GM18499 (cell line): ENCODE measurements at regions not wholly inside any gene's neighbourhood (a gene's known extent, or its start where the extent isn't known, plus 50 kb on each side); places are given as distances from the start of the nearest gene placed in this dataset.
"Not testable (repeated sequence)": the region's sequence is repeated elsewhere in the genome, so short reads cannot be mapped to it uniquely, and the experiment has no call there.

Experiments used
- ATAC-seq: cut with Tn5 transposase; IDR thresholded peaks from one replicate; pipeline ENCODE4 v1.9.1; 2021; ENCODE audit warnings: moderate number of reproducible peaks; ENCODE audit not compliant: insufficient read depth, unreplicated experiment

DNA sequence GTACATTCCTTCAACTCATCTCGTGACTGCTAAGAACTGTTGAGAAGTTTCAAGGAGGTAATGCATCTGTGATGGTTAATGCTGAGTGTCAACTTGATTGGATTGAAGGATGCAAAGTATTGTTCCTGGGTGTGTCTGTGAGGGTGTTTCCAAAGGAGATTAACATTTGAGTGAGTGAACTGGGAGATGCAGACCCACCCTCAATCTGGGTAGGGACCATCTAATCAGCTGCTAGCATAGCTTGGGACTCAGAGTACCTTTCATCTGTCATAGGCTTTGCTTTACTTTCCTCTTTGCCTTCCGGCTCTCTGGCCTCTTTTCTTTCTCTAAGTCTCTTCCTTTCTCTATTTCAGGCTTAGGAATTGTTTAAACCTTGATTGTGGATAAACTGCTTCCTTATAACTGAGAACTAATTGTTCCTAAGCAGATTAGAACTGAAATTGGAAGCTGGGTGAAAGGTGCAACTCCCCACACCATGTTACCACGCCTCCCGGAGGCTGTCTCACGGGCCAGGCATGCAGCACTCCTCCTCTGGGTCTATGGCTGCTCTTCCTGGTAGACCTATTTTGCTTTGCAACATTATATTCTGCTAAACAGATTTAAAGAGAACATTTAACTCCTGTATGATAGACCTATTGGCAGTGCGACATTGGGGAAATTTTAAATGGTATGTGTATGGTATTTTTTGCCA lies 298.2 kb downstream of the CCSER2 start:
- ATAC-seq, result no peak

DNA sequence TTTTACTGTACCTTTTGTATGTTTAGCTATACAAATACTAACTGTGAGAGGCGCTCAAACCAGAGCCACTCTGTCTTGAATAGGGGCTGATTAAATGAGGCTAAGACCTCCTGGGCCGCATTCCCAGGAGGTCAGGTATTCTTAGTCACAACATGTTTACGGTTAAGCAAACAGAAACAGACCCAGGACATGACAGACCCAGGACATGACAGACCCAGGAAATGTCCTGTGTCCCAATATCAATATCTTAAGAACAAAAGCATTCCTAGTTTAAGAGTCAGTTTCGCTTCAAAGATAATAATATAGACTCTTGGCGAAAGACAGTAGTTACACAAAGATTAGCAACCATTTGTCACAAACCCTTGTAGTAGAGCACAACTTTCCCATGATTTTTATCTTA lies 304.5 kb downstream of the CCSER2 start:
- ATAC-seq, result no peak

DNA sequence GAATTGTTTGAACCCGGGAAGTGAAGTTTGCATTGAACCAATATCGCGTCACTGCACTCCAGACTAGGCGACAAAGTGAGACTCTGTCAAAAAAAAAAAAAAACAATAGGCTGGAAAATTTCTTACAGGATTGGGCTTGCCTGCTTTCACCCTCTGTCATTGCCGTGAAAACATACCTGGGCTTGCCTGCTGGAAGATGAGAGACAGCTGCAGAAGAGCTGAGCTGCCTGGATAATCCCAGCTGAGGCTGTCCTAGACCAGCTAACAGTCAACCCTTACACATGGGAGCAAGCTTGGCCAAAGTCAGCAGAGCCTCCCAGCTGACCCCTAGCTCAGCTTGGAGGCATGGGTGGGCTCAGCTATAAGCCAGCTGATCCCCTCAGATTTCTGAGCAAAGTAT lies 306.2 kb downstream of the CCSER2 start:
- ATAC-seq, result no peak

DNA sequence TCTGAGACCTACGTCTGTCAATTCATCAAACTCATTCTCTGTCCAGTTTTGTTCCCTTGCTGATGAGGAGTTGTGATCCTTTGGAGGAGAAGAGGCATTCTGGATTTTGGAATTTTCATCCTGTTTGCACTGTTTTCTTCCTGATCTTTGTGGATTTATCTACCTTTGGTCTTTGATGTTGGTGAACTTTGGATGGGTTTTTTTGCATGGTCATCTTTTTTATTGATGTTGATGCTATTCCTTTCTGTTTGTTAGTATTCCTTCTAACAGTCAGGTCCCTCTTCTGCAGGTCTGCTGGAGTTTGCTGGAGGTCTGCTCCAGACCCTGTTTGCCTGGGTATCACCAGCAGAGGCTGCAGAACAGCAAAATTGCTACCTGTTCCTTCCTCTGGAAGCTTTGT lies 322.2 kb downstream of the CCSER2 start:
- not testable (repeated sequence) for ATAC-seq

DNA sequence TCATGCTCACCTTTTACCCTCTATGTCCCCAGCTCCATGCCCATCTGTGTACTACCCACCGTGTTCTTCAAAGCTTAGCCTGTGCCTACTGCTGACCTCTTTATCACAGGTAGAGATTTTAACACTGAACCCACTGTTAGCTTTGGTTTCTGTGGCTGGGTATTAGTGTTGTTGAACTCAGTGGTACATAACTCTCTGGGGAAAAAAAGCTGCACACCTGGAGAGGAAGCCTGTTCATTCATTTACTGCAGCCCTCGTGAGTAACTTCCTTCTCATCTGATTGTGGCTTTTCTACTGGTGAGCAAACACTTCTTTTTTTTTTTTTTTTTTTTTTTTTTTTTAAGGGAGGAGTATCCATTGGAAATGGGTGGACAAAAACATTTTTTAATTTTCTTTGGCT lies 326.3 kb downstream of the CCSER2 start:
- ATAC-seq, result peak; percentile 77

DNA sequence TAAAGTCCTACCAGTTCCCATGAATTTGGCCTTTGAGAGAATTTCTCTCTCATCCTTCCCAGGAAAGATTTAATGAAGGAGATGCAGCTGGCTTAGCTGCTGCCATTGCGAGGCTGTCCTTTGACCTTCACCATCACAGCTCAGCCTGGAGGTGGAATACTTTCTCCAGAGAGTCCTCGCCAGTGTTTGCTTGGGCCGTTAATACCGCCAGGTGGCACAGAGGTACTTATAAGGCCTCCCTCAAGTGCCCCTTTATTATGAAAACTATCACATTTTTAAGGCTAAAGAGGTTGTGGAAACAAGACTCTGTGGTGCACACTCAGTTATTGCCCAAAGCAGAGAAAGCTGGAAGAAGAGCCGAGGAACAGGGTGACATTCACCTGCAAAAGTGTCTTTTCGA lies 330.6 kb downstream of the CCSER2 start:
- no peak for ATAC-seq

DNA sequence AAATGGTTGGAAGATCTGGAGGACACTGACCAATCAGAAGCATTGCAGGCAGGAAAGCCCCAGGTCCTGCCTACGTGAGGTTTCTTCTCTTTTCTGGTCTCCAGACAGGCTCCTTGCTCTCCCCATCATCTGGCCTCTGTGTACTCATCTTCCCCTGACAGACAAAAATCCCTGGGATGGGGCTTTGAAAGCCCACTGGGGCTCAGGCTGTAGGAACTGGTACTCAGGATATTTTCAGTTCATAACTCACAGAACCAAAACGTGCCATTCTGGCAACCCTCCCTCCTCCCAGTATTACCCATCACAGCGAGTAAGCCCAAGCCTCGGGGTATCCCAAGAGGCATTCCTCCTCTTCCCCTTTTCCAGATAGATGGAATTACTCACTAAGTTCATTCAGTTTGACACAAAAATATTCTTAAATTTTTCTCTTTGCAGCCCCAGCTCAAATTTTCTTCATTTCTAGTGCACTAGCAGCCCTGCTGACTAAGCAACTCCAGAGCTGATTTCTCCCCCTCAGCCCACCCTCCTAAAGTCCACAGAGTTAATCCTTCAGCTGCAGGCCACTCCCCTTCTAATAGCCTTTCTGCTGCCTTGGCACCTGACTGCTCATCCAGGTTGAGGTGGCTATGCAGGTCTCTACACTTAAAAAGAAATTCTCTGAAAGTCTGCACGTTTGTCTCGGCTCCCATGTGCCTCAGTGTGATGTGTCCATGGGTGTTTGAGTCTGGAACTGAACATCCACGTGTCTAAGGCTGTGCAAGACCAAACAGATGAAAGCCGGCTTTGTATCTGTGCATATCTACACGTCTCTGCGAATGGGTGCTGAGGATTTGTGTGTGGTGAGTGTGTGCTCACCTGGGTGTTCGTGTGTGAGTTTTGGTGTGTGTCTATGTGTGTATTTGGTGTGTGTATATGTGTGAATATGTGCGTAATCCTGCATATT lies 331.4 kb downstream of the CCSER2 start:
- ATAC-seq, result no peak

DNA sequence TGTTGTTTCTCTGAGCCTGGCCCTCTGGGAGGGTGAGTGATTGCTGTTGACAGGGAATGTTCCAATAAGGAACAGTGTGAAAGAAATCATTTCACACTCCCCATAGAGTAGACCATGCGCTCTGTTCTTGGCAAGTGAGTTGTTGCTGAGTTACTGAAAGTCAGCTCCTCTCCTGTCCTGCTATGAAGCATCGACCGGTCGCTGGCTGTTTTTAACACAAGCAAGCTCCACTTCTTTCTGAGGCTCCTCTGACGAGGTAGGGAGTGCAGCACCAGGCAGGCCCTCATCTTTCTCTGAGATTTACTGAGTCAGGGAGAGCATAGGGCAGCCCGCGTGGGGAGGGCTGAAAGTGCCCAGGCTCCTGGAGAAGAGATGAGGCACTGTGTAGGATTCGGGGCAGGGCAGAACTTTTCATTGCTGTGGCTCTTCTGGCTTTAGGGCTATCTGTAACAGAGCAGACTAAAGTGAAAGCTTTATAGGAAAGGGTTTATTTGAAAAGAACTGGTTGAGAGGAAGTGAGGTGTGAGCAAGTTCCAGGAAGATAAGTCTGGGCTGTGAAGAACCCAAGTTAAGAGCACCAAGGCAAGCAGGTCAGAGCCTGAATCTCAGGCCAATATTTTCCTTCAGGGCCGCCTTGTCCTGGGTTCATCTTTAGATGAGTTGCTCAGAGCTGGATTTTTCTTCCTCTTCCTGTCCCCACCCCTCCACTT lies 332.2 kb downstream of the CCSER2 start:
- no peak for ATAC-seq

DNA sequence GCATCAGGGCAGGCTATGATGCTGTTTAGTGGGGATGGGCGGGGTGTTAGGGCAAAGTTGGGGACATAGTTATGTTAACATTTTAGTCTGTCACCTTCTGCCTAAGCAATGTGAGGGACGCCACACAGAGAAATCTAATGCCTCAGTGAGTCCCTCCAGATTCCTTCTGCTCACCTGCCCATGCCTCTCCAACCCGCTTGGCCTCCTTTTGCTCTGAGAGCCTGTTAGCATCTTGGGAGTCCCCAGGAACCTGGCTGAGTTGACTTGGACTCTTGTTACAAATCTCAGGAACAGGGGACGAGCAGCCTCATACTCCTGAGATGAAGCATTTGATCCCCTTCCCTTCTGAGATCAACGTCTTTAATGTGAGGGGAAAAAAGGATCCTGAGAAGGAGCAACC lies 336.8 kb downstream of the CCSER2 start:
- ATAC-seq, result no peak

DNA sequence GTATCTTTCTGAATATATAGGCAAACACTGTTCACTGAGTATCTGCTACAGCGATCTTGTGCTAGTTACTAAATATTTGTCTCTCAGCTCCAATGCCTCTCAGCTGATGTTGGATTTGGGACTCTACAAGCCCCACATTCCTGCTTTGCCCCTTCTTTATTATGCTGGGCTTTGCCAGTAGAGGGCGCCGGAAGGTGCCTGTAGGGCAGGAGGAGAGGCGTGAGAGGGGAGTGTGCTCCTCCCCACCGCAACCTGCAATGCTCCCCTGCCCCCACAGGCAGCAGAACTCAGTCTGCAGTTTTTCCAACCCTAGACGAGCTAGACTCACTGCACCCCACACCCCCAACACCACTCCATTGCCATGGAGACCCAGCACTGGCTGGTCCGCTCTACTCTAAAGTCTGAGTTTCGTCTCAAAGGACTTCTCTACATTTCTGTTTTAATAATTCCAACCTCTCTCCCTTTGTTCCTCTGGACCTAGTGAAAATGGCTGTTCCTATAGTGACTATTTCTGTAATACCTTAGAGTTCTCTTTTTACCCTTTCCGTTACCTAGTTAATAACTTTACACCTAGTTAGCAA lies 337.6 kb downstream of the CCSER2 start:
- ATAC-seq, result no peak

DNA sequence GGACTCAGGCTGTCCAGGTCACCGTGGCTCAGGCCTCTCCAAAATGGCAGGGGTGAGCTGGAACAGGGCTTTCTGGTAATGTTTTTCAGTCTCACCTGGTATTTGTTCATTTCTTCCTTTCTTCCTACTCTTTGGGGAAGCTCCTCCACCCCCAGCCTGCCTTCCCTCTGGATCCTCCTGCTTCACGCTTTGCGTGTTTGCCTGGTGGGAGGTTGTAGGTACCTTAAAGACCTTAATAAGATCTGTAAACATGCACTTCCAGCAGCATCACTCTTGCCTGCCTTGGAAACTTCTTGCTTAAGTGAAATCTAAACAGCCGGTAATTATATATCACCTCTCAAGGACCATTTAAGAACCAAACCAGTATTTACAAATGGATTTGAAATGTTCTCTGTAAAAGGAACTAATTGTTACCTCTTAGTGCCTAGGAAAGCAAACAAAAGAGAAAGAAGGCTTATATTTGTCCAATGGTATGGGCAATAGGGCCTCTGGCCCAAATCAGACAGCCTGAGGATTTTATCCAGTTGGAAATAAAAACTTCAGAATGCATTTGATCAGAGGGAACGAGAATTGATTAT lies 339.9 kb downstream of the CCSER2 start:
- no peak for ATAC-seq

DNA sequence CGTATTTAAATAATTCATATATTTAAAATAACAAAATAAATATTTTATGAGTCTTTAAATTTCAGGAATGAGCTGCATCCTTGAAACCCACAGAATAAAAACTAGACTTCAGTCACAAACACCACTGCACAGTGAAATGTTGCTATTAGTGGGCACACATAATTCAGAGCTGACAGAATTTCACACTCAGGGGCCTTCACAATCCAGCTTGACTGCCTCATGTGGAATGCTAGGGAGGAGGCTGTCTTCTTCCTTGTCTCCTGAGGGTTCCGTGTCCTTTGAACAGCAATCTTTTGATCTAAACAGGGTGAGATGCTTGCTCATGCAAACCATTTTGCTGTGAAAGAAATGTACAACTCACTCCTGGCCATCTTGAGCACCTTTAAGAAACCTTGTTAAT lies 346.7 kb downstream of the CCSER2 start:
- no peak for ATAC-seq

DNA sequence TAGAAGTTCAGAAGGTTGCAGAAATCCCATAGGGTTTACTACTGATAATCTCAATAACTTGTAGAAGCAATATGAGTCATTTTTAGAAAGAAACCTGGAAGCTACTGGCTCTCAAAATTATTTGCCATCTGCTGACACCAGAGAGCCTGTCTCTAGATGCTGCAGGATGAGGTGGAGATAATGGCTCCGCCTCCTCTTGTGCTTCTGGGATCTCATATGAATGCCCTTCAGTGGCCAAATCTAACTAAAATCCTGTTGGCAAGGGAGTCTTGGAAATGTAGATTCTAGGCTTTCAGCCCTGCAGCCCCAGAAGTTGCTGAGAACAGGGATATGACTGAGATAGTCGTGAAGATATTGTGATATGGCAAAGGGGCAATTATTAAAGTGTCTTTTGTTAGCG lies 348.1 kb downstream of the CCSER2 start:
- no peak for ATAC-seq

DNA sequence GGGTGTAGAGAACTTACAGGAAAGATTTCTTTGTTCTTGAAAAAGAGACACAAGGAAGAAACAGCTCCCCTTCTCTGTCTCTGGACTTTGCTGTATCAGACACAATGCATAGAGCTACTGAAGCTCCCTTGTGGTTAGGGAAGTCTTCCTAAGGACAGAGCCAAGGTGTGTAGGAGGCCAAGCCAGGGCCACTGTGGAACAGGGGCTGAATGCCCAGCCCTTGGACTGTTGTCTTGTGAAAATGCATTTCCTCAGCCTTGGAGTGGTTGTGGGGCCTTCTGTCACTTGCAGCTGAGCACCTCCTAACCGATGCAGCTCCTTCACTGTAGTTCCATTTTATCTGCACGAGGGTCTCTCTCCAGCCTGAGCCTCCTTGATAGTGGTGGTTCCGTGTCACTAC lies 353.4 kb downstream of the CCSER2 start:
- ATAC-seq, result no peak

DNA sequence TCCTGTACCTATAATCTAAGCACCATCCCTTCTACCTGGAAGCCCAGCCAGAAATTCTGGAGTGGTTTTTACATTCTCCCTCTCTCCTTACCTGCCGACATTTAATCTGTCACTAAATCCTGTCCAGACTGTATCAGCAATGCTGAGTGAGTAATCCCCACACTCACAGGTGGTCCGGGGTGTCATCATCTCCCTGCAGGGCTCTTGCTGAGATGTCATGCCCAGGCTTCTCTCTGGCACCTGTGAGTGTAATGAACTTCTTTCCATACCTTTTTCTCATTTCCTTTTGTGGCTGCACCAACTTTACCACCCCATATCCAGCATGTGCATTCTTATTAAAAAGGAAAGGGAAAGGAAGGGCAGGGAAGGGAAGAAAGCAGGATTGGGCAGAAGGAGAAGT lies 355.2 kb downstream of the CCSER2 start:
- no peak for ATAC-seq

DNA sequence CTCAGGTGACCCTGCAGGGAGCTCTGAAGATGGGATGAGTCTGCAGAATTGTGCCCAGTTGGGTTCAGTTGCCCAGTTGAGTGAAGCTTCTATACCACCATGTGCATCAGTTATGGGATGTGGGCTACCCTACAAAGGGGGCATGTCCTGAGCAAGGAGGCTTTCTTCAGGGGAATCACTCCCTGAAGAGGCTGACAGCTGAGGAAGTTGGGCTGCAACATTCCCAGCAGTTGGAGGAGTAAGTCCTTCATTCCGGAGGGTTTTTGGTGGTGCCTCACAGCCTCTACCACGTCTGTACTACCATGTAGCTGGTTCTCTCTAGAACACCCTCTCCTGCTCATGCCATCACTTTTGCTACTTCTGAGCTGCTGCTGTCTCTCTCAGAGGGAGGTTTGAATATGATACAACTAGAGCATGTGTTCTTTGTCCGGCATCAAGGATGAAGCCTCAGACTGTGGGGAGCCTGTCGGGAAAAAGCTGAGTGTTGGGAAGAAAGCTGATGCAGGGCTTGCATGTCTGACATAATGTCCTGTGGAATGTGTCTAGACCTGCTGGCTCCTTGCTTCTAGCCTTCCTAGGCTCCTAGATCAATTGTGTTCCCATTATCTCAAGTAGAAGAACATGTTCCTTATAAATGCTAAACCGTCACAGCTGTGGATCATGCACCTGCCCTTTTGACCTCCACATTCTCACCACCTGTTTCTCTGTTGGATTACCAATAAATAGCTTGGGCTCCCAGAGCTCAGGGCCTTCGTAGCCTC lies 355.8 kb downstream of the CCSER2 start:
- ATAC-seq, result no peak

DNA sequence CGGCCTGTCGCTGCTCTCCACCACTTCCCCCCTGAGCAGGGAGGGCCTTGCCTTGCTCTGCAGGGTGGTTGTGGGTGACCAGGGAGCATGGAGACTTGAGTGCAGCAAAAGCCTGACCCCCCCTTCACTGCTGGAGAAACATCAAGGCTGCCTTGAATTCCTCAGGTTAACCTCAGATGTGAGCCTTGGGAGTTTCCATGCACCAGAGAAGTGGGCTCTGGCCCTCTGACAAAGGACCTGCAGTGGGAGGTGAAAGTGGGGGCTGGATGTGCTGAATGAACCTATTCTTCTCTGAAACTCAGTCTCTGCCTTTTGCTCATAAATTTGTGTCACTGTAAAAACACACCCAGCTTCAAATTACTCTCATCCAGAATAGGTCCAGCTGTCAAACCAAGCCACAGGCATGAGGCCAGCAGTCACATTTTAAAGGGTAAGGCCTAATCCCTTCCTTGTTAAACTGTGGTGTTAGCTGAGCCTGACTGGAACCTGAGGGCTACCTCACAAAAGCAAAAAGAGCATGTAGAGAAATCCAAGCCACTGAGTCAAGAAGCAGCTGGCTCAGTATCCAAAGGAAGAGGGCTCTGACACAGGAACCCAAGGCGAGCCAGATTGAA lies 356.8 kb downstream of the CCSER2 start:
- ATAC-seq, result no peak

DNA sequence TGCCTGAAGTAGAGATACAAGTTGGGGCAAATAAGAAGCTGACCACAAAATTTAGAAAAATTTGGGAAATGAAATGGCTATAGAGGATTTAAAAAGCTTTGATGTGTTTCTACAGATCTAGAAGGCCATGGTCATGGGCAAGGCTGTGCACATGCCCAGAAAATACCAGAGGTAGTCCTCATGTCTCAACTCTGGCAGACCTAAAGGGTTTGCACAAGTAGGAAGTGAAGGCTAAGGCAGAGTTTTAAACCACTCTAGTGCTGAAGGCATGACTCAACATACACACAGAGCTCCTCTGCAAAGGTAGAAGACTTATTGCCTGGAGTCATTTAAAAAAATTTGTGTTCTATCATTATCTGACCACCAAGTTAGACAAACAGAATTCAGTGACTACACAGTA lies 364.6 kb downstream of the CCSER2 start:
- no peak for ATAC-seq

DNA sequence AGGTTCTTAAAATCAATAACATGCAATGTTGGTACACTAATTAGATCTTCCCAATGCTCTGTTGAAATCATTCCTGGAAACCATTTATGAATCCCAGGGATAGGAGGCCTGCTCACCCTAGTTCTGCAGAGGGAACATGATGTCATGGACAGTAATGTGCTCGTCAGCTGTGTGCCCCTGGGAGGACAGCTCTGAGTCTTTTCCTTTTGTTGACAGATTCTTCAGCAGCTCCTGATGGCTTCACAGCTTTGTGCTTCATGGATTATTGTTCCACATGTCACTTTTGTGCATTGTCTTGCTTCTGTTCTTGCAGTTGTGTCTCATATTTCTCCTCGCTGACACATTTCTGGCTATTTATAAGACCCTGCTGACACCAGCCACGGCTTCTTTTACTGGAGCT lies 367.5 kb downstream of the CCSER2 start:
- no peak for ATAC-seq
